SK-N-MC (cell line): ENCODE measurements at regions not wholly inside any gene's neighbourhood (a gene's known extent, or its start where the extent isn't known, plus 50 kb on each side); places are given as distances from the start of the nearest gene placed in this dataset.
"Not testable (repeated sequence)": the region's sequence is repeated elsewhere in the genome, so short reads cannot be mapped to it uniquely, and the experiment has no call there.

Experiments
- DNase-seq: peaks from one replicate; pipeline ENCODE4 v3.0.0-alpha.2; 2011; ENCODE audit warnings: low read depth, low spot score
- H3K27ac ChIP-seq: fragments of 200-600 bp; sonication (generic); 2 replicates; pipeline ENCODE4 v1.5.1; 2016; ENCODE audit warnings: mixed run types
- H3K36me3 ChIP-seq: fragments of 200-600 bp; sonication (generic); 2 replicates; pipeline ENCODE4 v1.6.1; 2017; ENCODE audit warnings: antibody characterized with exemption, low read length, mixed read lengths; ENCODE audit not compliant: insufficient read depth
- H3K4me3 ChIP-seq: fragments of 200-600 bp; sonication (generic); 2 replicates; pipeline ENCODE4 v1.5.1; 2016
- H3K9ac ChIP-seq: fragments of 200-600 bp; sonication (generic); 2 replicates; pipeline ENCODE4 v1.8.0; 2017; ENCODE audit warnings: mixed run types, mixed read lengths; ENCODE audit not compliant: insufficient read length
- H3K9me3 ChIP-seq: fragments of 200-600 bp; sonication (generic); 2 replicates; pipeline ENCODE4 v1.6.1; 2017; ENCODE audit warnings: low read depth, mild to moderate bottlenecking, antibody characterized with exemption, low read length, moderate library complexity, mixed read lengths
- EZH2 ChIP-seq: fragments of 200-600 bp; sonication (generic); IDR thresholded peaks from one replicate; pipeline ENCODE4 v1.6.1; 2017; ENCODE audit warnings: antibody characterized with exemption
- FOXP2 ChIP-seq: optimal IDR thresholded peaks from 2 replicates; pipeline ENCODE3; 2011; ENCODE audit warnings: mild to moderate bottlenecking, moderate library complexity; ENCODE audit not compliant: insufficient read depth; ENCODE audit errors: extremely low read length, control extremely low read depth
- POLR2AphosphoS5 ChIP-seq: IDR thresholded peaks from 2 replicates; pipeline ENCODE4 v1.6.1; 2012; ENCODE audit warnings: mild to moderate bottlenecking, low read depth, low read length, borderline replicate concordance

GRCh38 chr11:41660585-41660984 is 201.1 kb upstream of the LRRC4C start:
- H3K9me3 ChIP-seq = no peaks in the 10 kb centered on the region
- DNase-seq = no peak
- TF ChIP-seq EZH2 (no peak), FOXP2 (no peak), POLR2AphosphoS5 (no peak)
- no peak overlapping the region for H3K9ac ChIP-seq
- H3K4me3 ChIP-seq = no peak overlapping the region
- no peaks in the 10 kb centered on the region for H3K36me3 ChIP-seq
- H3K27ac ChIP-seq = no peak overlapping the region

GRCh38 chr11:41665441-41666360 is 206.2 kb upstream of the LRRC4C start:
- TF ChIP-seq FOXP2 (no peak), POLR2AphosphoS5 (no peak), EZH2 (no peak)
- no peak overlapping the region for H3K4me3 ChIP-seq
- no peak overlapping the region for H3K9ac ChIP-seq
- no peak for DNase-seq
- no peaks in the 10 kb centered on the region for H3K36me3 ChIP-seq
- no peak overlapping the region for H3K27ac ChIP-seq
- H3K9me3 ChIP-seq = no peaks in the 10 kb centered on the region

- no peak overlapping the region for H3K27ac ChIP-seq
- no peak overlapping the region for H3K4me3 ChIP-seq
- no peak overlapping the region for H3K9ac ChIP-seq
- no peaks in the 10 kb centered on the region for H3K9me3 ChIP-seq
- H3K36me3 ChIP-seq = no peaks in the 10 kb centered on the region
- no peak for DNase-seq
- TF ChIP-seq FOXP2 = no peak
- no peak for TF ChIP-seq POLR2AphosphoS5
- TF ChIP-seq EZH2 = no peak
Measured at GRCh38 chr11:41666951-41667653, 207.7 kb upstream of the LRRC4C start.

GRCh38 chr11:41675205-41675604 is 215.8 kb upstream of the LRRC4C start:
- Histone ChIP-seq H3K4me3 (no peak overlapping the region), H3K9ac (no peak overlapping the region), H3K36me3 (no peaks in the 10 kb centered on the region), H3K9me3 (no peaks in the 10 kb centered on the region), H3K27ac (no peak overlapping the region)
- no peak for DNase-seq
- TF ChIP-seq FOXP2 = no peak
- TF ChIP-seq EZH2 = no peak
- TF ChIP-seq POLR2AphosphoS5 = no peak

- TF ChIP-seq FOXP2 = no peak
- TF ChIP-seq POLR2AphosphoS5 = no peak
- TF ChIP-seq EZH2 = no peak
- Histone ChIP-seq H3K4me3 (no peak overlapping the region), H3K9ac (no peak overlapping the region), H3K27ac (no peak overlapping the region), H3K9me3 (no peaks in the 10 kb centered on the region), H3K36me3 (no peaks in the 10 kb centered on the region)
- no peak for DNase-seq
Measured at GRCh38 chr11:41713030-41713429, 253.6 kb upstream of the LRRC4C start.

GRCh38 chr11:41714101-41714500 is 254.6 kb upstream of the LRRC4C start:
- TF ChIP-seq EZH2 (no peak), POLR2AphosphoS5 (no peak), FOXP2 (no peak)
- DNase-seq = no peak
- Histone ChIP-seq H3K9ac (no peak overlapping the region), H3K27ac (no peak overlapping the region), H3K36me3 (no peaks in the 10 kb centered on the region), H3K4me3 (no peak overlapping the region), H3K9me3 (no peaks in the 10 kb centered on the region)

GRCh38 chr11:41716862-41717261 is 257.4 kb upstream of the LRRC4C start:
- Histone ChIP-seq H3K4me3 (peak overlapping the region; percentile 43; the same call in 1 of the 2 replicates), H3K36me3 (no peaks in the 10 kb centered on the region), H3K9ac (no peak overlapping the region), H3K9me3 (no peaks in the 10 kb centered on the region), H3K27ac (no peak overlapping the region)
- TF ChIP-seq EZH2 (no peak), FOXP2 (no peak)
- DNase-seq = no peak

GRCh38 chr11:41720761-41721160 is 261.3 kb upstream of the LRRC4C start:
- Histone ChIP-seq H3K9me3 (no peaks in the 10 kb centered on the region), H3K27ac (no peak overlapping the region), H3K9ac (no peak overlapping the region), H3K36me3 (no peaks in the 10 kb centered on the region), H3K4me3 (no peak overlapping the region)
- DNase-seq = no peak
- no peak for TF ChIP-seq EZH2
- TF ChIP-seq FOXP2 = no peak
- TF ChIP-seq POLR2AphosphoS5 = no peak

- not testable (repeated sequence) for H3K9ac ChIP-seq, H3K9me3 ChIP-seq, H3K27ac ChIP-seq, H3K36me3 ChIP-seq, DNase-seq, H3K4me3 ChIP-seq
Measured at GRCh38 chr11:41728161-41728560, 268.7 kb upstream of the LRRC4C start.
